GM21526 (cell line): ENCODE measurements at regions not wholly inside any gene's neighbourhood (a gene's known extent, or its start where the extent isn't known, plus 50 kb on each side); places are given as distances from the start of the nearest gene placed in this dataset.

Experiments used
- ATAC-seq: cut with Tn5 transposase; IDR thresholded peaks from one replicate; pipeline ENCODE4 v1.9.1; 2021; ENCODE audit warnings: moderate library complexity; ENCODE audit not compliant: unreplicated experiment, low FRiP score

- ATAC-seq, result no peak
Observed at GRCh38 chr7:124432009-124432578, 333.5 kb downstream of the GPR37 start.

DNA sequence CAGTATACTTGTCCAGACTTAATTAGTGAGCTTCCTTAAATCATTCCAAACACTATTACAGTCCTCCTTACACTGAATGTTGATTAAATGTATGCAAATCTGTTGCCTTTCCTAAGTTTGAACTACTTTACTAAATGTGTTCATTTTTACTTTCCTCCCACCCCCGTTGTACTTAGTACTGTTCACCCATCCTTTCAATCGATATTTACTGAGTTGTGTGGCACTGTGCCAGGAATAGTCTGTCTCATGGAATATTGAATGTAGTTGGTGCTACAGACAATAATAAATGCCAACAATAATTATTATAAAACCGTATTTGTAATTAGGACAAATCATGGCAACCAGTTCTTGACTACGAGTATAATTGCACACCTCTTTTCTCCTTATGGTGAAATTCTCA lies 335.7 kb downstream of the GPR37 start:
- no peak for ATAC-seq

DNA sequence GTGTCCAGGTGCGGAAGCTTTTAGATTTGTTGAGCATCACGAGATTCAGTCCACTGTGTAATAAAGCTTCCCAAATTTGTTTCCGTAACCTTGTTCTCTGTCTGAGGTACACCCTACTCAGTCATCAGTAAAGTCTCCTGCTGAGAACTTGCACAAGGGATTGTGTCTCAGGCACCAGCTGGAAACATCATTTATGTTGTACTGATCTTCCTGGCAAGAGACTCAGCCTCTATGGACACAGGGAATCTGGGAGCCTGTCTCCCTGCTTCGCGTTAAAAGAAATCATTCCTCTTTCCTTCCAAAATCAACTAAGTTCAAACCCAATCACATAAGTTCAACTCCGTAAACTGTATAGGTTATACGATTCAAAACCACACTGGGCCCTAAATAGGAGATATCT lies 336.8 kb downstream of the GPR37 start:
- ATAC-seq, result no peak

DNA sequence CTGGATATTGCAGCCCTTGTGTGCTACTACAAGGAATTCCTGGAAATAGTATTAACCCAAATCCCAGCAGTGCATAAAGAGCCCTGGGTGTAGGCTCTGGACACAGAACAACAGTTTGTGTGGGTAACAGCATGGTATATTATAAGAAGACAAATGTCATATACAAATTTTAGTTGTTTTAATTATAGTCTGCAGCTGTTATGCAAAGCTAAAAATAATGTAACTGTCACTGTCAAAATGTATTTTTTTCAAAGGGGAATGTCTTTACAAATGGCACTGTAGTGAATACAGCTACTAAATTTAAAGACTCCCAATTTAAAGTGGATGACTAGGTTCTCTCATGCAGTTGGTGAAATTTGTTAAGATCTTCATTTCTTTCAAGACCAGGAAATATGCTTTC lies 339.0 kb downstream of the GPR37 start:
- no peak for ATAC-seq

DNA sequence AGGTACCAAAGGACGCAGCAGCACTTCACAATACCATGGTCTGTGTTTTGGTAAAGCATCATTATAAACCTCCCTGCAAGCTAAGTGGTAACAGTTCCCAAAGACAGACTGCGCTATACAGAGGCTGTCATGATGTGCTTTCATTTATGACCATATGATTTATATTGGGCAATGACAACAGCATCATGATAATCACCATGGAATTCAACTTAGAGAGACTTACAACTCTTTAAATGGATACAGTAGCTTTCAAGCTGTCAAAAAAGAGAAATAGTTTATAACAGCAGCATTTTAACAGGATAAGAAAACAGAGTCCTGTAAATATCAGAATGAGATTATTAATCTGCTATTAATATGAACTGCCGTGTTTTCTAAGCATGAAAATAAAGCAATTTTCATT lies 341.7 kb downstream of the GPR37 start:
- no peak for ATAC-seq

DNA sequence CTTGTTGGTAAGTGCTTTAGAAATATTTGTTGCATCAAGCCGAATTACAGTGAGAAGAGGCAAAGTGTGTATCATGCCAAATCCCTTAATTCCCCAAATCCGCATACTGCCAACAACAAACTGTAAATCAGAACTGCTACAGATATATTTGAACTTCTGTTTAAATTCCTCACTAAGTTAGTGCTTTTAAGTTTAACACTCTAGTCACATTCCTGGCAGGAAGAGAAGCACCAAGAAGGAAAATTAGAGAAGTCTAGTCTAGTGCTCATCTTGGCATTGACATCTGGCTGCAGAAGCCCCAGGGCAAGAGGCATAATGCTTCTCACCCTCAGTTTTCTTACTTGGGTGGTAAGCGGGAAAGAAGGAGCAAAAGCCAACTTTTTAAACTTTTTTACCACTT lies 343.5 kb downstream of the GPR37 start:
- no peak for ATAC-seq

- no peak for ATAC-seq
Observed at GRCh38 chr7:124420367-124420766, 345.2 kb downstream of the GPR37 start.

GRCh38 chr7:124413029-124413428 lies 352.6 kb downstream of the GPR37 start:
- ATAC-seq, result no peak

GRCh38 chr7:124412531-124412930 lies 353.1 kb downstream of the GPR37 start:
- no peak for ATAC-seq

DNA sequence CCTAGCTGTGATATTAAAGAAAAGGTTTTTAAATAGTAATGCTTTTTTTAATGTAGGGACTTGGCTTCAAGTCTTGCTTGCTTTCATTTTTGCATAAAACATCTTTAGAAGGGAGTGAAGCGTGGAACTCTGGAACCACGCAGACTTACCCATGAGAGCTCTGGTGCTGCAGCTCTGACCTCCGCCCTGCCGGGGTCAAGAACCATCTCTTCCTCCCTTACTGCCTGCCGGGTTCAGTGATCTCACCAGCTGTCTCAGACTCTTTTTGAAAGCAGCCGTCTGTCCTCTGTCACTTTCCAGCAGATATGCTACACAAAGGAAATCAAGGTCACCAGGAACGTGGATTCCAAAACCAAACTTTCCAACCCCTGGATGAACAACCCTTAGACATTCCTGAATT lies 353.8 kb downstream of the GPR37 start:
- ATAC-seq, result no peak

- ATAC-seq, result no peak
Observed at GRCh38 chr7:124403587-124403986, 362.0 kb downstream of the GPR37 start.

DNA sequence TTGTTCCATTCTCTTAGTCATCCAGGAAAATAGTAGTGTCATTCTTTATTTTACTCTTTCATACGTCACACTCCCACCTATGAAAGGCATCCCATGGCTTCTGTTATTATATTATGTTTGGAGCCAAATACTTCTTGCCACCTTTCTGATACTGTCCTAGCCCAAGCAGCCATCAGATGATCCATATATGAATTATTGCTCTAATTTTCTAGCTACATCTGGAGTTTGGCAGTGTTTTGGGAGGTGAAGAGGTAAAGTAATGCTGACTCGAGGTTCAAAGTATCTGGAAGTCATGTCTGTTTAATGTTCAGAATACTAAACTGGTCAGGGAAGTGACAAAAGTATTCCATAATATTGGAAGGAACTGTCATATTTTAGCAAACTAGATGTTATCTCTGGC lies 362.5 kb downstream of the GPR37 start:
- no peak for ATAC-seq

DNA sequence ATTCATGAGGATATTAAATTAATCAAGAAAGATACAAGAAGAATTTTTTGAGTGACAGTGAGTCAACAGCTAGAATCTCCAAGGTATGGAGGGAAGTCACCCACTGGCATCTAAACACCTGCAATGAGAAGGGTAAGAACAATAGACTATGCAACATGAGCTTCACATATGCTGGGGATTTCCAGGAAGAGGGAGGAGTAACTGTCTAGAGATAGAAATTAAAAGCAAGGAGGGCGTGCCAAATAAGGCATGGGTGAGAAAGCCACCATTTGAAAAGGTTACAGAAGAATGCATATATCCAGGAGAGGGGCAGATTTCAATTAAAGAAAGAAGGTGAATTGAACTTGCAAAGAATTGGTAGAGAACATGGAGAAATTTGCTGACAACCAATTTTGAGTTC lies 365.7 kb downstream of the GPR37 start:
- no peak for ATAC-seq

GRCh38 chr7:124398937-124399552 lies 366.2 kb upstream of the TMEM229A start:
- ATAC-seq, result no peak

GRCh38 chr7:124397134-124397533 lies 364.3 kb upstream of the TMEM229A start:
- no peak for ATAC-seq

DNA sequence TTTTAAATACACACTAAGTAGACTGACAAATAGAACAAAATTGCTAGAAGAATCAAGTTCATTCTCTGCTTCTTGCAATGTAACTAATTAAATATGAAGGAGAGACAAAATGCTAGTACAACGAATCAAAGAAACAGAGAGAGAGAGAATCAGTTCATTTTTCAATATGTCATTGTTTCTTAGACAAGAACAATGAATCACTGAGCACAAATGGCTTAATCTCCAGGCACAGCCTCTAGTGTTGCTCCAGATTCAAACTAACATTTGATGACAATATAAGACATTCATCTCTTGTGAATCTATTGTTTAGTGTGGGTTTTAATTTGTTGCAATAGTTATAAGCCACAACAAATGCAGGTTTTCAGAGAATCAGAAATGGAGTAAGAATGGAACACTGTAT lies 357.4 kb upstream of the TMEM229A start:
- ATAC-seq, result no peak

GRCh38 chr7:124388751-124389150 lies 355.9 kb upstream of the TMEM229A start:
- no peak for ATAC-seq

DNA sequence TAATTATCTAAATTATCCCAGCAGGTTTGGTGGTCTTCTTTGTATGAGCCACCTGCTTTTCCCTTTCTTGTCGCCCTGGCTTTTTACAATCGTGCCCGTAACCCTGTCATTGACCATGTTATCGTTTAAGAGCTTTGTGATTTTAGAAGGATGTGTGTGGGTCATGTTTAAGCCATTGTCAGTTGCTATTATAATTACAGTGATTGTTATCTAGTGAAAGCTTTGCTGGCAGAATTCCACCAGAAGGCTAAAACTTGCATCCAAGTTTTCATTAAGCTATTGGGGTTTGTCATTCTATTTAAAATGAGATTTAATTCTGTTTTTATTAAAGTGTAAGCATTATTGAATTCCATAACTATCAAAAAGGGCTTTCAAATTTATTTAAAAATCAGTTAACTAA lies 354.2 kb upstream of the TMEM229A start:
- no peak for ATAC-seq

- ATAC-seq, result no peak
Observed at GRCh38 chr7:124379296-124379695, 346.4 kb upstream of the TMEM229A start.

DNA sequence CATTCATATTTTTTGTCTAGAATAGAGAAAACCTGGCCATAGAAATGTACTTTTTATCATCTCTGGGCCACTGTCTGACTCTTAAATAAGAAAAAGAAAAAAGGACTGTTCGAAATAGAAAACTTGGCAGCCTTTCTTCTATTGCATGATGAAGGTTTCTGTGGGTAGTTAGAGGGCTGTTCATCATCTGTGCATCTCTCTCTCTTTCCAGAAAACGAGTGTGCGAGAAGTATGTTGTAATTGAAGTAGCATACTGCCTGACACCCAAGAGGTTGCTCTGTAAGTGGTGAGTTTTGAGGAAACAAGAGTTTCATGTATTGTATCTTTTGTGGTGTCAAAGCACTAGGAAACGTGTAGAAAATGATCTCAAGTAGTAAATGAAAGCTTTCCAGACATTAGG lies 343.2 kb upstream of the TMEM229A start:
- ATAC-seq, result no peak

- ATAC-seq, result no peak
Observed at GRCh38 chr7:124375391-124375790, 342.5 kb upstream of the TMEM229A start.

GRCh38 chr7:124369310-124369709 lies 336.4 kb upstream of the TMEM229A start:
- no peak for ATAC-seq

GRCh38 chr7:124366118-124366517 lies 333.3 kb upstream of the TMEM229A start:
- no peak for ATAC-seq
